ENCODE measurements at regions not wholly inside any gene's neighbourhood (a gene's known extent, or its start where the extent isn't known, plus 50 kb on each side); places are given as distances from the start of the nearest gene placed in this dataset.

DNA sequence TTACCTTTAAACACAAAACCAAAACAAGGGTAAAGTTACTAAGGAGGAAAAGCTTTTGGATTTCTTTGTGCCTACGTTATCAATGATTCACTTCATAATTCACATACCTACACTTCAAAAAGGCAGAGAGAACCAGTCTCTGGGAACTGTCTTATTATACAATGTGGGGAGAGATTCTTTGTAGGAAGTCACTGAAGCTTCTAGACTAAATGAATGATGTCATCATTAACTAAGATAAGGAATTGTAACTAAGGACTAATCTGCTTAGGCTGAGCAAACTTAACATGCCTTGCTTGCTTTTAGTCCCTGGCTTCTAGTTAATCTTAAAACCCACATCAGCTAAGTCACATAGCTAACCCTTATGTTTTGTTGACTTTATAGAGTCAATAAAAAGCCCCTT is 771.2 kb downstream of the NXPH1 start:
- H3K4me1 ChIP-seq, result no peaks in the 10 kb centered on the region
- H3K36me3 ChIP-seq (ENCODE audit: control insufficient read depth, insufficient read depth, low read length), result no peaks in the 10 kb centered on the region
- no peak overlapping the region for H2AFZ ChIP-seq
- no peaks in the 10 kb centered on the region for H3K79me2 ChIP-seq
- H3K27ac ChIP-seq, result no peak overlapping the region
- no peak overlapping the region for H3K9ac ChIP-seq
- H3K4me2 ChIP-seq (ENCODE audit: low read length), result no peak overlapping the region
- TF ChIP-seq, protein P1, sequence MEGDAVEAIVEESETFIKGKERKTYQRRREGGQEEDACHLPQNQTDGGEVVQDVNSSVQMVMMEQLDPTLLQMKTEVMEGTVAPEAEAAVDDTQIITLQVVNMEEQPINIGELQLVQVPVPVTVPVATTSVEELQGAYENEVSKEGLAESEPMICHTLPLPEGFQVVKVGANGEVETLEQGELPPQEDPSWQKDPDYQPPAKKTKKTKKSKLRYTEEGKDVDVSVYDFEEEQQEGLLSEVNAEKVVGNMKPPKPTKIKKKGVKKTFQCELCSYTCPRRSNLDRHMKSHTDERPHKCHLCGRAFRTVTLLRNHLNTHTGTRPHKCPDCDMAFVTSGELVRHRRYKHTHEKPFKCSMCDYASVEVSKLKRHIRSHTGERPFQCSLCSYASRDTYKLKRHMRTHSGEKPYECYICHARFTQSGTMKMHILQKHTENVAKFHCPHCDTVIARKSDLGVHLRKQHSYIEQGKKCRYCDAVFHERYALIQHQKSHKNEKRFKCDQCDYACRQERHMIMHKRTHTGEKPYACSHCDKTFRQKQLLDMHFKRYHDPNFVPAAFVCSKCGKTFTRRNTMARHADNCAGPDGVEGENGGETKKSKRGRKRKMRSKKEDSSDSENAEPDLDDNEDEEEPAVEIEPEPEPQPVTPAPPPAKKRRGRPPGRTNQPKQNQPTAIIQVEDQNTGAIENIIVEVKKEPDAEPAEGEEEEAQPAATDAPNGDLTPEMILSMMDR (IDR thresholded peaks at IDR 0.05), result no peak
- no peaks in the 10 kb centered on the region for H3K27me3 ChIP-seq (ENCODE audit: control insufficient read depth, insufficient read depth, low read length)
- no peaks in the 10 kb centered on the region for H3K9me3 ChIP-seq (ENCODE audit: control insufficient read depth, low read length)
- no peak overlapping the region for H3K4me3 ChIP-seq (ENCODE audit: low read depth, low read length)

- H3K79me2 ChIP-seq, result no peaks in the 10 kb centered on the region
- H3K27me3 ChIP-seq (ENCODE audit: control insufficient read depth, insufficient read depth, low read length), result no peaks in the 10 kb centered on the region
- H3K4me2 ChIP-seq (ENCODE audit: low read length), result no peak overlapping the region
- H3K4me1 ChIP-seq, result no peaks in the 10 kb centered on the region
- TF ChIP-seq, protein P1 (IDR thresholded peaks at IDR 0.05), result no peak
- no peak overlapping the region for H3K27ac ChIP-seq
- H3K9ac ChIP-seq, result no peak overlapping the region
- no peak overlapping the region for H2AFZ ChIP-seq
- H3K9me3 ChIP-seq (ENCODE audit: control insufficient read depth, low read length), result no peaks in the 10 kb centered on the region
- no peak overlapping the region for H3K4me3 ChIP-seq (ENCODE audit: low read depth, low read length)
- no peaks in the 10 kb centered on the region for H3K36me3 ChIP-seq (ENCODE audit: control insufficient read depth, insufficient read depth, low read length)
These were observed 776.7 kb downstream of the NXPH1 start for GRCh38 chr7:9210114-9210513.

DNA sequence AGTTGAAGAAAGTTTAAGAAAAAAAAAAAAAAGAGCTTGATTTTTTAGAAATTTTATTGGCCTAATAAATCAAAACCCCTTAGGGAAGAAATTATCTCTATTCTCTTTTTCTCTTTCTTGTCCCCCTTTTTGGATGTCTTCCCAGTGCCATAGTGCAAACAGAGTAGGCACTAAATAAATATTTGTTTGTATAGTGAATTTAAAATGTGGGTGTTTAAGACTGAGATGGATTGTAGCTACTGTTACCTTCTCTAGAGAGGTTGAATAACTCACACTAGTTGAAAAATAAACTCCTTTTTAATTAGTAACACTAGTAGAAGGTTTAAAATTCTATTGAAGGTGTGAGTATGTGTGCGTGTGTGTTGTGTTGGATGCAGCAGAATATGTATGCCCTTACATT is 783.8 kb downstream of the NXPH1 start:
- no peak overlapping the region for H2AFZ ChIP-seq
- TF ChIP-seq, protein P1 (IDR thresholded peaks at IDR 0.05), result no peak
- no peak overlapping the region for H3K4me2 ChIP-seq (ENCODE audit: low read length)
- no peaks in the 10 kb centered on the region for H3K9me3 ChIP-seq (ENCODE audit: control insufficient read depth, low read length)
- H3K27me3 ChIP-seq (ENCODE audit: control insufficient read depth, insufficient read depth, low read length), result no peaks in the 10 kb centered on the region
- H3K4me1 ChIP-seq, result no peaks in the 10 kb centered on the region
- no peak overlapping the region for H3K27ac ChIP-seq
- H3K36me3 ChIP-seq (ENCODE audit: control insufficient read depth, insufficient read depth, low read length), result no peaks in the 10 kb centered on the region
- no peak overlapping the region for H3K9ac ChIP-seq
- H3K79me2 ChIP-seq, result no peaks in the 10 kb centered on the region
- no peak overlapping the region for H3K4me3 ChIP-seq (ENCODE audit: low read depth, low read length)

DNA sequence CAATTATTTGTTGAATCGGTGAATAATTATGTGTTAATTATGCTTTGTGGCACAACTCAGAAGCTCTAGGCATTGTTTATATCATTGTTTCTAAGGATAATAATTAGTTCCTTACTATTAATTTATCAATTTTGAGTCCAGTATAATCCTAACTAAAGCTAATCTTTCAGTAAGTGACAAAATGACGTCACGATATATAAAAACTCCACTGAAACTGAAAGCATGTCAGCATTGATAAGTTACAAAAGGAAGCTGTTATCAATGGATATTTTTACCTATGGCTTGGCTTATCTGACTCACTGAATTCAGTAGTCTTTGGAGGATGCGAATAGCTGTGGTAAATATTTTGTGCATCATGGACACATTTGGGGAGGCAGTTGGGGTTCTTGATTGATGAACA is 793.1 kb downstream of the NXPH1 start:
- no peak overlapping the region for H3K4me2 ChIP-seq (ENCODE audit: low read length)
- H3K36me3 ChIP-seq (ENCODE audit: control insufficient read depth, insufficient read depth, low read length), result no peaks in the 10 kb centered on the region
- TF ChIP-seq, protein P1 (IDR thresholded peaks at IDR 0.05), result no peak
- H3K4me1 ChIP-seq, result no peaks in the 10 kb centered on the region
- H3K9me3 ChIP-seq (ENCODE audit: control insufficient read depth, low read length), result no peaks in the 10 kb centered on the region
- H2AFZ ChIP-seq, result no peak overlapping the region
- no peak overlapping the region for H3K4me3 ChIP-seq (ENCODE audit: low read depth, low read length)
- H3K27me3 ChIP-seq (ENCODE audit: control insufficient read depth, insufficient read depth, low read length), result no peaks in the 10 kb centered on the region
- H3K79me2 ChIP-seq, result no peaks in the 10 kb centered on the region
- no peak overlapping the region for H3K27ac ChIP-seq
- H3K9ac ChIP-seq, result no peak overlapping the region

DNA sequence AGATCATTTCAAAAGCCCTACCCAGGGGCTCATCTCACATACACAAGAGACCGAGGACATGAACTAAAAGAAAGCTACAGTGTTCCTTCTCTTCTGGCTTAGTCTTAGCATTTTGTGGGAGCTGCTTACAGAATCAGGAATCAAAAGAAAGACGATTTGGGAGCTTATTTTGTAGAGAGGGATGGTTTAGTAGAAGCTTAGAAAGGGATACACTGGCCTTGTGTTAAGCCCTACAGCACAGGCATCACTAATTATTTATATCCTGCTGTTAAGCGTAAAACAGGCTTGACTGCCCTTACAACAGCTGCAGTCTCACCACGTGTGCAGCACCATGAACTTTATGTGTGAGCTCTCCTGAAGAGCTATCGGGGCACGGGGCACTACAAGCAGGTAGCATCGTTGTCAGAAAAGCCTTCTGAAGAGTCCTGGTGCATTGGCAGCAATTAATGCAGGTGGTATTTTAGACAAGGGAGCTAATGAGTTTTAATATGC is 798.3 kb downstream of the NXPH1 start:
- H2AFZ ChIP-seq, result no peak overlapping the region
- no peaks in the 10 kb centered on the region for H3K4me1 ChIP-seq
- TF ChIP-seq, protein P1 (IDR thresholded peaks at IDR 0.05), result no peak
- no peak overlapping the region for H3K9ac ChIP-seq
- H3K4me2 ChIP-seq (ENCODE audit: low read length), result no peak overlapping the region
- no peaks in the 10 kb centered on the region for H3K36me3 ChIP-seq (ENCODE audit: control insufficient read depth, insufficient read depth, low read length)
- no peaks in the 10 kb centered on the region for H3K79me2 ChIP-seq
- no peaks in the 10 kb centered on the region for H3K9me3 ChIP-seq (ENCODE audit: control insufficient read depth, low read length)
- H3K27ac ChIP-seq, result no peak overlapping the region
- no peak overlapping the region for H3K4me3 ChIP-seq (ENCODE audit: low read depth, low read length)
- no peaks in the 10 kb centered on the region for H3K27me3 ChIP-seq (ENCODE audit: control insufficient read depth, insufficient read depth, low read length)

Measured in parathyroid adenoma (tissue), 2 donors.